HG02884 (cell line): ENCODE measurements at regions not wholly inside any gene's neighbourhood (a gene's known extent, or its start where the extent isn't known, plus 50 kb on each side); places are given as distances from the start of the nearest gene placed in this dataset.

Experiments
- ATAC-seq: cut with Tn5 transposase; IDR thresholded peaks from one replicate; pipeline ENCODE4 v1.9.1; 2021; ENCODE audit warnings: mild to moderate bottlenecking, moderate library complexity; ENCODE audit not compliant: unreplicated experiment

- ATAC-seq, result no peak
Measured at GRCh38 chr4:32334759-32335158, 1614.6 kb downstream of the PCDH7 start.

- ATAC-seq, result no peak
Measured at GRCh38 chr4:32337403-32337802, 1617.2 kb downstream of the PCDH7 start.

- ATAC-seq, result no peak
Measured at GRCh38 chr4:32340591-32340990, 1620.4 kb downstream of the PCDH7 start.

- no peak for ATAC-seq
Measured at GRCh38 chr4:32341342-32341741, 1621.2 kb downstream of the PCDH7 start.

- ATAC-seq, result no peak
Measured at GRCh38 chr4:32342054-32342453, 1621.9 kb downstream of the PCDH7 start.

- no peak for ATAC-seq
Measured at GRCh38 chr4:32349026-32349425, 1628.9 kb downstream of the PCDH7 start.

- ATAC-seq, result no peak
Measured at GRCh38 chr4:32374206-32374605, 1654.0 kb downstream of the PCDH7 start.

GRCh38 chr4:32393806-32394205, 1673.6 kb downstream of the PCDH7 start:
- no peak for ATAC-seq

GRCh38 chr4:32394255-32394654, 1674.1 kb downstream of the PCDH7 start:
- ATAC-seq, result no peak

- no peak for ATAC-seq
Measured at GRCh38 chr4:32396507-32397070, 1676.4 kb downstream of the PCDH7 start.

- no peak for ATAC-seq
Measured at GRCh38 chr4:32400870-32401269, 1680.7 kb downstream of the PCDH7 start.

- ATAC-seq, result no peak
Measured at GRCh38 chr4:32417113-32417704, 1697.0 kb downstream of the PCDH7 start.

- ATAC-seq, result no peak
Measured at GRCh38 chr4:32423267-32423666, 1703.1 kb downstream of the PCDH7 start.

- no peak for ATAC-seq
Measured at GRCh38 chr4:32425243-32425642, 1705.1 kb downstream of the PCDH7 start.

- no peak for ATAC-seq
Measured at GRCh38 chr4:32427566-32427965, 1707.4 kb downstream of the PCDH7 start.

- no peak for ATAC-seq
Measured at GRCh38 chr4:32429151-32429550, 1709.0 kb downstream of the PCDH7 start.

- ATAC-seq, result no peak
Measured at GRCh38 chr4:32435308-32435707, 1715.1 kb downstream of the PCDH7 start.

- ATAC-seq, result no peak
Measured at GRCh38 chr4:32436816-32437215, 1716.6 kb downstream of the PCDH7 start.

- no peak for ATAC-seq
Measured at GRCh38 chr4:32440391-32440790, 1720.2 kb downstream of the PCDH7 start.

GRCh38 chr4:32454482-32454881, 1734.3 kb downstream of the PCDH7 start:
- no peak for ATAC-seq

GRCh38 chr4:32455231-32455630, 1735.1 kb downstream of the PCDH7 start:
- ATAC-seq, result no peak

- ATAC-seq, result no peak
Measured at GRCh38 chr4:32460972-32461371, 1740.8 kb downstream of the PCDH7 start.

GRCh38 chr4:32462944-32463343, 1742.8 kb downstream of the PCDH7 start:
- no peak for ATAC-seq
